MM.1S (cell line): ENCODE measurements at regions not wholly inside any gene's neighbourhood (a gene's known extent, or its start where the extent isn't known, plus 50 kb on each side); places are given as distances from the start of the nearest gene placed in this dataset.

ENCODE experiments used
- CTCF ChIP-seq: fragments of 300-600 bp; sonication (generic); IDR thresholded peaks from 2 replicates; pipeline ENCODE4 v1.5.1; 2016; ENCODE audit warnings: antibody characterized with exemption, low read length, mixed read lengths
- EZH2 ChIP-seq: fragments of 300-600 bp; sonication (generic); optimal IDR thresholded peaks from 2 replicates; pipeline ENCODE3; 2017; ENCODE audit warnings: low read depth, mild to moderate bottlenecking, antibody characterized with exemption, low read length, mixed read lengths

DNA sequence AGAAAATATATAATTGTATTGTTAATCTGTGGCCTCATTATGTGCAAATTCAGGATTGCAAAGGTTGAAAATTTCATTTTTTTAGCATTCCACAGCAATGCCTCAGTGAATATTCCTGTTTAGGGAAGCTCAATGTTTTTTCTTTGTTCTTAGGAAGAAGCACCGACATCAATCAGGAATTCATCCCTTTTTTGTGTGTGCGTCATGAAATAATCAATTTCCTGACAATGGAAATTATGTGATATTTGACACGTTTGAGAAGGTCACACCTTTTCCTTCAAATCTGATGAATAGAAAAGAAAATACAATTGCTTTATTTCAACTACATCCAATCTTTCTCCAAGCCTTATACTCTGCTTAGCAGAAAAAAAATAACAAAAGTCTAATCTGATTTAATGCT, 662.8 kb upstream of the FTMT start:
- TF ChIP-seq CTCF, result no peak
- no peak for TF ChIP-seq EZH2
